Fibroblast of lung (primary cell): ENCODE measurements at regions not wholly inside any gene's neighbourhood (a gene's known extent, or its start where the extent isn't known, plus 50 kb on each side); places are given as distances from the start of the nearest gene placed in this dataset.

Source experiments
- EZH2 ChIP-seq: IDR thresholded peaks from 2 replicates; pipeline ENCODE4 v1.5.1; 2012; ENCODE audit warnings: low read length, control low read depth, mild to moderate bottlenecking; ENCODE audit errors: missing control alignments
- TF ChIP-seq, protein P1 (sequence below), 2 donors: IDR thresholded peaks in 1 of 2; conservative IDR thresholded peaks in 1 of 2; 1 replicate in 1 of 2; 2 replicates in 1 of 2; pipeline ENCODE4 v1.5.1; 2011 to 2012; ENCODE audit warnings: low read length in 2 of 2, control low read depth in 1 of 2, inconsistent platforms in 1 of 2, low read depth in 1 of 2, mild to moderate bottlenecking in 1 of 2

DNA sequence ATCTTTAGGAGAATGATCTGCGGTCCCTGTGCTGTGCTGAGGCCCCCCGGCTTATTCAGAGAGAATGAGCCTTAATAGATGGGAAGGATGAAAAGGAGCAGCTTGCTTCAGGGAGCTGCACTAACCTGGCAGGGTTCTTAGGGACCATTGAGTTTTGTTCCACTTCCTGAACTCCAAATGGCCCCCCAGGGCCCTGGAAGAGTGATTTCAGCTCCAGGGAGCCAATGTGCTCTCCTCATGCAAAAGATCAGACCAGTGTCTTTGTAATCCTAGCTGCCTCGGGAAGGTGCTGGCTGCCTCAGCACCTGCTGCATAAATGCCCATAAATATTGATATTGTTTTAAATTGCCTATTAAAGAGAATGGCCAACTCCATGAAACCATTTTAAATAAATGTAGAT, 210.2 kb downstream of the NCK2 start:
- TF ChIP-seq, protein P1, sequence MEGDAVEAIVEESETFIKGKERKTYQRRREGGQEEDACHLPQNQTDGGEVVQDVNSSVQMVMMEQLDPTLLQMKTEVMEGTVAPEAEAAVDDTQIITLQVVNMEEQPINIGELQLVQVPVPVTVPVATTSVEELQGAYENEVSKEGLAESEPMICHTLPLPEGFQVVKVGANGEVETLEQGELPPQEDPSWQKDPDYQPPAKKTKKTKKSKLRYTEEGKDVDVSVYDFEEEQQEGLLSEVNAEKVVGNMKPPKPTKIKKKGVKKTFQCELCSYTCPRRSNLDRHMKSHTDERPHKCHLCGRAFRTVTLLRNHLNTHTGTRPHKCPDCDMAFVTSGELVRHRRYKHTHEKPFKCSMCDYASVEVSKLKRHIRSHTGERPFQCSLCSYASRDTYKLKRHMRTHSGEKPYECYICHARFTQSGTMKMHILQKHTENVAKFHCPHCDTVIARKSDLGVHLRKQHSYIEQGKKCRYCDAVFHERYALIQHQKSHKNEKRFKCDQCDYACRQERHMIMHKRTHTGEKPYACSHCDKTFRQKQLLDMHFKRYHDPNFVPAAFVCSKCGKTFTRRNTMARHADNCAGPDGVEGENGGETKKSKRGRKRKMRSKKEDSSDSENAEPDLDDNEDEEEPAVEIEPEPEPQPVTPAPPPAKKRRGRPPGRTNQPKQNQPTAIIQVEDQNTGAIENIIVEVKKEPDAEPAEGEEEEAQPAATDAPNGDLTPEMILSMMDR (conservative IDR thresholded peaks at IDR 0.05 in 1 of 2, IDR thresholded peaks at IDR 0.05 in 1 of 2; ENCODE audit: low read depth in 1 of 2, low read length in 2 of 2), result no peak
- no peak for TF ChIP-seq EZH2
